Fibroblast of skin of left biceps (primary cell): ENCODE measurements at regions not wholly inside any gene's neighbourhood (a gene's known extent, or its start where the extent isn't known, plus 50 kb on each side); places are given as distances from the start of the nearest gene placed in this dataset.

Experiments used
- DNase-seq, 2 experiments: peaks; one replicate each; pipeline ENCODE4 v3.0.0-alpha.2; 2013; ENCODE audit warnings: low read depth in 2 of 2

- no peak for DNase-seq
These were observed 92.9 kb upstream of the SOD1 start for GRCh38 chr21:31566611-31567010.

- no peak for DNase-seq
These were observed 93.4 kb upstream of the SOD1 start for GRCh38 chr21:31566064-31566463.

- DNase-seq = no peak
These were observed 95.1 kb upstream of the SOD1 start for GRCh38 chr21:31564439-31564838.

- DNase-seq = no peak
These were observed 99.0 kb upstream of the SOD1 start for GRCh38 chr21:31560479-31560878.

GRCh38 chr21:31559368-31560119 lies 99.9 kb upstream of the SOD1 start:
- peak; percentile 94 to 95 for DNase-seq

- DNase-seq = peak; percentile 92 to 93
These were observed 100.5 kb upstream of the SOD1 start for GRCh38 chr21:31558962-31559367.

GRCh38 chr21:31558189-31558961 lies 101.1 kb upstream of the SOD1 start:
- DNase-seq = no peak

- no peak for DNase-seq
These were observed 101.9 kb upstream of the SOD1 start for GRCh38 chr21:31557421-31558188.

- DNase-seq = no peak
These were observed 102.8 kb upstream of the SOD1 start for GRCh38 chr21:31556662-31557061.

GRCh38 chr21:31555741-31556191 lies 103.7 kb upstream of the SOD1 start:
- DNase-seq = no peak

GRCh38 chr21:31554511-31555022 lies 104.9 kb upstream of the SOD1 start:
- no peak for DNase-seq

GRCh38 chr21:31553926-31554325 lies 105.6 kb upstream of the SOD1 start:
- DNase-seq = no peak

GRCh38 chr21:31553461-31553860 lies 106.0 kb upstream of the SOD1 start:
- no peak for DNase-seq

- no peak for DNase-seq
These were observed 106.7 kb upstream of the SOD1 start for GRCh38 chr21:31552826-31553225.

- DNase-seq = no peak
These were observed 109.4 kb upstream of the SOD1 start for GRCh38 chr21:31550070-31550469.

GRCh38 chr21:31548688-31549087 lies 110.8 kb upstream of the SOD1 start:
- DNase-seq = no peak

- DNase-seq = no peak
These were observed 112.9 kb upstream of the SOD1 start for GRCh38 chr21:31546443-31547170.

- no peak for DNase-seq
These were observed 114.5 kb upstream of the SOD1 start for GRCh38 chr21:31545036-31545435.

GRCh38 chr21:31543191-31543590 lies 116.3 kb upstream of the SOD1 start:
- DNase-seq = no peak

- DNase-seq = no peak
These were observed 120.7 kb upstream of the SOD1 start for GRCh38 chr21:31538816-31539215.

- no peak for DNase-seq
These were observed 121.5 kb upstream of the SOD1 start for GRCh38 chr21:31537872-31538576.
